Mesothelial cell of epicardium (in vitro differentiated cells): ENCODE measurements at regions not wholly inside any gene's neighbourhood (a gene's known extent, or its start where the extent isn't known, plus 50 kb on each side); places are given as distances from the start of the nearest gene placed in this dataset.
"Not testable (repeated sequence)": the region's sequence is repeated elsewhere in the genome, so short reads cannot be mapped to it uniquely, and the experiment has no call there.

ENCODE experiments used
- DNase-seq, 2 experiments: peaks; one replicate each; pipeline ENCODE4 v3.0.0; 2021; ENCODE audit warnings: low spot score in 2 of 2; ENCODE audit not compliant: unreplicated experiment in 2 of 2
- H3K27ac Mint-ChIP-seq: 2 replicates; pipeline ENCODE4 v1.8.0; 2021; ENCODE audit warnings: mixed read lengths
- H3K27me3 Mint-ChIP-seq: 2 replicates; pipeline ENCODE4 v1.8.0; 2021; ENCODE audit warnings: low read depth, mixed read lengths
- H3K36me3 Mint-ChIP-seq: 2 replicates; pipeline ENCODE4 v1.8.0; 2021; ENCODE audit warnings: mixed read lengths
- H3K4me1 Mint-ChIP-seq: 2 replicates; pipeline ENCODE4 v1.8.0; 2021; ENCODE audit warnings: mixed read lengths
- H3K4me3 Mint-ChIP-seq: 2 replicates; pipeline ENCODE4 v1.8.0; 2021; ENCODE audit warnings: mild to moderate bottlenecking, moderate library complexity, mixed read lengths
- H3K9me3 Mint-ChIP-seq: 2 replicates; pipeline ENCODE4 v1.8.0; 2021; ENCODE audit warnings: mixed read lengths
- CTCF ChIP-seq: fragments of 200-600 bp; sonication (generic); IDR thresholded peaks from one replicate; pipeline ENCODE4 v1.5.0; 2021; ENCODE audit warnings: antibody characterized with exemption; ENCODE audit not compliant: unreplicated experiment

- Mint-ChIP-seq H3K4me3 (no peak overlapping the region), H3K9me3 (peaks cover 78% of the 10 kb centered on the region), H3K36me3 (no peaks in the 10 kb centered on the region)
Observed at GRCh38 chr14:106599209-106599608, 1072.8 kb downstream of the TMEM121 start.

GRCh38 chr14:106605548-106606448, 1079.4 kb downstream of the TMEM121 start:
- no peak for TF ChIP-seq CTCF
- DNase-seq, result no peak
- Mint-ChIP-seq H3K4me3 (no peak overlapping the region), H3K27ac (no peak overlapping the region), H3K9me3 (peaks cover 88% of the 10 kb centered on the region), H3K4me1 (no peaks in the 10 kb centered on the region), H3K27me3 (no peaks in the 10 kb centered on the region), H3K36me3 (no peaks in the 10 kb centered on the region)

More at GRCh38 chr14:106599209-106599608, 1072.8 kb downstream of the TMEM121 start:
- Mint-ChIP-seq H3K27me3 (no peaks in the 10 kb centered on the region), H3K4me1 (no peaks in the 10 kb centered on the region), H3K27ac (no peak overlapping the region)
- DNase-seq, result no peak
- TF ChIP-seq CTCF, result no peak

- H3K36me3 Mint-ChIP-seq, result no peaks in the 10 kb centered on the region
- no peaks in the 10 kb centered on the region for H3K4me1 Mint-ChIP-seq
- H3K27ac Mint-ChIP-seq, result no peak overlapping the region
- H3K4me3 Mint-ChIP-seq, result no peak overlapping the region
- no peaks in the 10 kb centered on the region for H3K27me3 Mint-ChIP-seq
- no peak for DNase-seq
- TF ChIP-seq CTCF, result no peak
- peaks cover 87% of the 10 kb centered on the region for H3K9me3 Mint-ChIP-seq
Observed at GRCh38 chr14:106606936-106607335, 1080.6 kb downstream of the TMEM121 start.

- Mint-ChIP-seq H3K36me3 (peaks cover 2% of the 10 kb centered on the region), H3K9me3 (peaks cover 81% of the 10 kb centered on the region), H3K27me3 (no peaks in the 10 kb centered on the region), H3K27ac (no peak overlapping the region), H3K4me1 (no peaks in the 10 kb centered on the region), H3K4me3 (no peak overlapping the region)
- no peak for TF ChIP-seq CTCF
- no peak for DNase-seq
Observed at GRCh38 chr14:106610691-106611090, 1084.3 kb downstream of the TMEM121 start.

GRCh38 chr14:106613256-106613655, 1086.9 kb downstream of the TMEM121 start:
- H3K4me3 Mint-ChIP-seq, result no peak overlapping the region
- H3K36me3 Mint-ChIP-seq, result peaks cover 2% of the 10 kb centered on the region
- H3K4me1 Mint-ChIP-seq, result no peaks in the 10 kb centered on the region
- DNase-seq, result no peak
- no peak for TF ChIP-seq CTCF
- no peak overlapping the region for H3K27ac Mint-ChIP-seq
- peaks cover 71% of the 10 kb centered on the region for H3K9me3 Mint-ChIP-seq
- no peaks in the 10 kb centered on the region for H3K27me3 Mint-ChIP-seq

GRCh38 chr14:106618471-106618951, 1092.1 kb downstream of the TMEM121 start:
- peaks cover 72% of the 10 kb centered on the region for H3K9me3 Mint-ChIP-seq
- H3K36me3 Mint-ChIP-seq, H3K27me3 Mint-ChIP-seq, H3K4me1 Mint-ChIP-seq, H3K4me3 Mint-ChIP-seq, DNase-seq, H3K27ac Mint-ChIP-seq: not testable (repeated sequence)
